Mesenchymal stem cell (in vitro differentiated cells and primary cell): ENCODE measurements at regions not wholly inside any gene's neighbourhood (a gene's known extent, or its start where the extent isn't known, plus 50 kb on each side); places are given as distances from the start of the nearest gene placed in this dataset.

ENCODE experiments used
- DNase-seq: peaks from one replicate; pipeline ENCODE4 v3.0.0-alpha.2; 2013
- H2AFZ ChIP-seq: one replicate; pipeline ENCODE4 v1.6.1; 2013; ENCODE audit warnings: low read depth, mild to moderate bottlenecking, control low read depth, inconsistent platforms, low read length, moderate library complexity
- H2AK5ac ChIP-seq: 2 replicates; pipeline ENCODE4 v1.6.1; 2013; ENCODE audit warnings: low read length, moderate library complexity, mild to moderate bottlenecking, inconsistent platforms; ENCODE audit not compliant: severe bottlenecking
- H2BK120ac ChIP-seq: one replicate; pipeline ENCODE4 v1.6.1; 2013; ENCODE audit warnings: low read depth, mild to moderate bottlenecking, inconsistent platforms, low read length, moderate library complexity
- H2BK12ac ChIP-seq, 2 experiments: one replicate each; pipeline ENCODE4 v1.6.1; 2013; ENCODE audit warnings: inconsistent platforms in 2 of 2, low read length in 2 of 2, mild to moderate bottlenecking in 2 of 2, moderate library complexity in 2 of 2, control low read depth in 1 of 2
- H2BK15ac ChIP-seq: one replicate; pipeline ENCODE4 v1.6.1; 2013; ENCODE audit warnings: mild to moderate bottlenecking, low read depth, inconsistent platforms; ENCODE audit not compliant: poor library complexity, severe bottlenecking
- H2BK5ac ChIP-seq: 2 replicates; pipeline ENCODE4 v1.6.1; 2013; ENCODE audit warnings: low read depth, mild to moderate bottlenecking, low read length, control low read depth, inconsistent platforms; ENCODE audit not compliant: poor library complexity, severe bottlenecking
- H3K14ac ChIP-seq, 2 experiments: one replicate each; pipeline ENCODE4 v1.6.1; 2013; ENCODE audit warnings: inconsistent platforms in 2 of 2, low read length in 2 of 2, control low read depth in 1 of 2, mild to moderate bottlenecking in 1 of 2, moderate library complexity in 1 of 2
- H3K18ac ChIP-seq, 2 experiments: one replicate each; pipeline ENCODE4 v1.6.1; 2013; ENCODE audit warnings: inconsistent platforms in 2 of 2, low read length in 2 of 2, control low read depth in 1 of 2, low read depth in 1 of 2, mild to moderate bottlenecking in 1 of 2
- H3K23ac ChIP-seq, 2 experiments: one replicate each; pipeline ENCODE4 v1.6.1; 2013; ENCODE audit warnings: inconsistent platforms in 2 of 2, low read length in 2 of 2, mild to moderate bottlenecking in 2 of 2, moderate library complexity in 2 of 2, control low read depth in 1 of 2
- H3K27ac ChIP-seq: 2 replicates; pipeline ENCODE4 v1.5.1; 2013; ENCODE audit warnings: mild to moderate bottlenecking, moderate library complexity, low read length, control low read depth, inconsistent platforms; ENCODE audit not compliant: poor library complexity, severe bottlenecking
- H3K27me3 ChIP-seq, 2 experiments: 2 replicates each; pipeline versions ENCODE4 v1.6.1 to v1.7.0; 2013; ENCODE audit warnings: low read length in 2 of 2, mild to moderate bottlenecking in 2 of 2, moderate library complexity in 2 of 2, control low read depth in 1 of 2, inconsistent platforms in 1 of 2; ENCODE audit not compliant: control insufficient read depth in 1 of 2, insufficient read depth in 1 of 2
- H3K36me3 ChIP-seq, 2 experiments: 2 replicates each; pipeline versions ENCODE4 v1.6.1 to v1.7.0; 2013; ENCODE audit warnings: low read length in 2 of 2, control low read depth in 1 of 2, inconsistent platforms in 1 of 2, low read depth in 1 of 2, mild to moderate bottlenecking in 1 of 2; ENCODE audit not compliant: insufficient read depth in 2 of 2, control insufficient read depth in 1 of 2
- H3K4ac ChIP-seq, 2 experiments: one replicate each; pipeline ENCODE4 v1.6.1; 2013; ENCODE audit warnings: inconsistent platforms in 2 of 2, low read length in 2 of 2, mild to moderate bottlenecking in 2 of 2, moderate library complexity in 2 of 2, control low read depth in 1 of 2, low read depth in 1 of 2
- H3K4me1 ChIP-seq: 2 replicates; pipeline ENCODE4 v1.6.1; 2013; ENCODE audit warnings: low read depth, low read length, control low read depth; ENCODE audit not compliant: control insufficient read depth, insufficient read depth
- H3K4me2 ChIP-seq: 2 replicates; pipeline ENCODE4 v1.6.1; 2013; ENCODE audit warnings: low read length, mild to moderate bottlenecking, inconsistent platforms; ENCODE audit not compliant: poor library complexity, severe bottlenecking
- H3K4me3 ChIP-seq, 2 experiments: 2 replicates each; pipeline versions ENCODE4 v1.5.1 to v1.7.0; 2013; ENCODE audit warnings: low read length in 2 of 2, mild to moderate bottlenecking in 2 of 2, control low read depth in 1 of 2, low read depth in 1 of 2; ENCODE audit not compliant: insufficient read depth in 1 of 2
- H3K79me1 ChIP-seq: replicated peaks from 2 replicates; pipeline ENCODE4 v1.6.1; 2013; ENCODE audit warnings: mild to moderate bottlenecking, control low read depth, low read length, inconsistent platforms; ENCODE audit not compliant: poor library complexity, severe bottlenecking
- H3K9ac ChIP-seq: 2 replicates; pipeline ENCODE4 v1.7.0; 2013; ENCODE audit warnings: mild to moderate bottlenecking, low read length, moderate library complexity
- H3K9me3 ChIP-seq: 2 replicates; pipeline ENCODE4 v1.7.0; 2013; ENCODE audit warnings: mild to moderate bottlenecking, low read length; ENCODE audit not compliant: control insufficient read depth
- H4K8ac ChIP-seq: one replicate; pipeline ENCODE4 v1.6.1; 2013; ENCODE audit warnings: inconsistent platforms, mild to moderate bottlenecking, low read length, moderate library complexity
- H4K91ac ChIP-seq: one replicate; pipeline ENCODE4 v1.6.1; 2013; ENCODE audit warnings: mild to moderate bottlenecking, low read length, inconsistent platforms
- WGBS: methylation state at CpG from one replicate; pipeline ENCODE4 v1.1.7; 2013; ENCODE audit warnings: mixed read lengths; 5-methylcytosine and 5-hydroxymethylcytosine counted together

DNA sequence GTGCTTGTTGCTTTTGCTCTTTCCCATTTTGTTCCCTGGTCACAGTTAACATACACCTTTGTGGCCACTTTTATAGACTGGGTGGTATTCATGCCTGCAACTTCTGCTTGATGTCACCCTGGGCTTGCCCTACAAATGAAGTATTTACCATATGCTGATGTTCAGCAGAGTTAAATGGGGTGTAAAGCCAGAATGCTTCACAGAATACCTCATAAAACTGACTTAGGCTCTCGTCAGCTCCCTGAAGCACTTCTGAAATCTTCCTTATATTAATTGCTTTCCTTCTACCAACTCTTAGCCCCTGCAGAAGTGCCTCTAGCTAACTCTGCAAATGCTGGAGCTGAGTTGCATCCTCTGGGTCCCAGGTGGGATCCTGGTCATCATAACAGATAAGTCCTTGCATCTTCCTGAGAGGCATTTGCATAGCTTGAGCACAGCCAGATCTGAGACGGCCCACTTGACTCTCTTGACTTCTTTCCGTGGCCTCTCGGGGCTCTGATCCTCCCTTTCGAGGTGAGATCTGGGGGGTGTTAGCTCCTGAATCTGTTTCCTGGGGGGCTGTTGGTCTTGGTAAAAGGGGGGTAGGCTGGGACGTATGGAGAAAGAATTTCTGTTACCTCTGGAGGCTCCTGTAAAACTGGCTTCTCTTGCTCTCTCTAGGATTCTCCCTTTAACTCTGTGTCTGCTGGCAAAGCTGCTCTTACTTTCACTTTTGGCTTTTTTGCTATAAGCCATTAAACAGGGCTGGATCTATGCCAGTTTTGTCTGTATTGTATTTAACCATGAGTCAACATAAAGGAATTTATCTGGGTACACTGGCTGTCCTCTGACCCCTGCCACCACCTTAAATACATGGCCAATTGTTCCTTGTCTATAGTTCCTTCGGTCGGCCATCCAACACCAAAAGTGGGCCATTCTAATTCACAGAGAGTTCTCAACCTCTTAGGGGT, 223.0 kb upstream of the SYNCRIP start:
- DNase-seq = peak; percentile 65
- Histone ChIP-seq H2AFZ (no peak overlapping the region), H3K27ac (peak overlapping the region; percentile 75), H3K14ac (no peak overlapping the region), H3K4ac (no peak overlapping the region), H3K23ac (no peak overlapping the region), H3K9me3 (no peaks in the 10 kb centered on the region), H3K4me2 (peak overlapping the region; percentile 78), H3K18ac (no peak overlapping the region), H2AK5ac (no peak overlapping the region), H3K36me3 (no peaks in the 10 kb centered on the region), H2BK15ac (no peak overlapping the region), H2BK12ac (no peak overlapping the region), H2BK120ac (no peak overlapping the region), H3K27me3 (no peaks in the 10 kb centered on the region), H3K4me3 (peak overlapping the region in 1 of 2 experiments; percentile 81), H3K9ac (peak overlapping the region; percentile 78), H3K4me1 (peaks cover 11% of the 10 kb centered on the region), H4K91ac (no peak overlapping the region), H3K79me1 (no peaks in the 10 kb centered on the region), H2BK5ac (no peak overlapping the region), H4K8ac (no peak overlapping the region)
- 44% methylated on average over 7 of the region's 8 CpGs for WGBS

DNA sequence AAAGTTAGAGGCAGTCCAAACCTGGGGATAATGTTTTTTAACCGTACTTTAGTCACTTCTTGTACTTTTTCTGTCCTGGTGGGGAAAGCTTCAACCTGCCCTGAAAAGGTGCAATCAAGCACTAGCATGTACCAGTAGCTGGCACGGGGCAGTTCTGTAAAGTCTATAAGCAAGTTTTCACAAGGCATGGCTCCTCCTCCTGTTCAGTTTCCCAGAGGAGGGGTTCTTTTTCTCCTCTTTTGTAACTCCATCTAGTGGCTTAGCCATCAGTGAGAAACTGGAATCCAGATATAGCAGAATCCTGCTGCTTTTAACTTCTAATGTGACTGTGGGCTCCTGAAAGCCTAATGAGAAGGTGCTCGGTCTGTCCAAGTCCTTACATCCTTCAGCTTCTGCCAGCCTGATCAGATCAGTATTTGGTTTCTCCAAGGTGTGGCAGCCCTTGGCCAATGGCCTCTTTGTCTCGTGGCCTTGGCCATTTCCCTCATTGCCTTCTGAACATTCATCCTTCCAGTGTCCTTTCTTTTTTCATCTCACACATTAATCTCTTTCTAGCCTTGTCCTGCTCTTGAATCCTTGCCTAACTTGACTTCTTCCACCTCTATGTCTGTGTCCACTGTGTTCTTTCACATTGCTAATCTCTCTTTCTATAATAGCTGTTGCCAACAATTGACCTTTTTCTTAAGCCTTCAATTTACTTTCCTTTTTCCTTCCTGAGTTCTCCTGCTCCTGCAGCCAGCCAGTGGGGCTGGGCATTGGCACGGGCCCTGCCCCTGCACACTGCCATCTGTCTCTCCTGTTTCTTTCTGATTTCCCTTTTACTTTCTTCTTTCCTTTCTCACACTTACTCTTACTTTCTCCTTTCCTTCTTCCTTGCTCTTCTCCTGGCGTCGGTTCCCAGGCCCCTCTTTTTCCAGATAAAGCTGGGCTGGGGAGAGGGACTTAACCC, 222.0 kb upstream of the SYNCRIP start:
- Histone ChIP-seq H3K14ac (no peak overlapping the region), H3K9me3 (no peaks in the 10 kb centered on the region), H3K4me2 (no peak overlapping the region), H3K4me3 (peak overlapping the region in 1 of 2 experiments; percentile 81), H2BK15ac (no peak overlapping the region), H3K9ac (peak overlapping the region; percentile 78), H4K91ac (no peak overlapping the region), H2AK5ac (no peak overlapping the region), H3K27me3 (no peaks in the 10 kb centered on the region), H3K23ac (no peak overlapping the region), H3K27ac (peak overlapping the region; percentile 32), H2BK120ac (no peak overlapping the region), H2AFZ (no peak overlapping the region), H4K8ac (no peak overlapping the region), H3K36me3 (no peaks in the 10 kb centered on the region), H2BK12ac (no peak overlapping the region), H3K79me1 (no peaks in the 10 kb centered on the region), H3K4ac (no peak overlapping the region), H3K18ac (no peak overlapping the region), H2BK5ac (no peak overlapping the region), H3K4me1 (peaks cover 11% of the 10 kb centered on the region)
- peak; percentile 10 for DNase-seq
- WGBS = 51% methylated on average over 7 of the region's 7 CpGs

DNA sequence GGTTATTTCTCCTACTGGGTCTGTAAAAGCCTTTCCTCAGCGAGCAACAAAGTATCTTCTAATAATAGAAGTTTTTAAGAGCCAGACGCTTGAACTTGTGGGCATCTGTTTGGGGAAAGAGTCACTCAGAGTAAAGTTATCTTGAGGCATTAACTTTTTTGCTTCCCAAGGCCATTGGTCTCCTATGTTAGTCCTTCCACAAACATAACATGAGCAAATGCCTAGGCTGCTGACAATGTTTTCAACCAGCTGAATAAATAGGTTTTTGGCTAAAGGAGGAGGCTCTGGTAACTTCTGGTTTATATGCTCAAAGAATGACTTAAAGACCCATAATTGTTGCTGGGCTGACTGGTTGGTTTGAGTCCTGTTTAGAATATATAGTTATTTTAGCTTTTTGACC, 213.5 kb upstream of the SYNCRIP start:
- Histone ChIP-seq H3K79me1 (no peaks in the 10 kb centered on the region), H3K4me3 (no peak overlapping the region), H2AK5ac (no peak overlapping the region), H2BK15ac (no peak overlapping the region), H3K4me2 (no peak overlapping the region), H3K27ac (no peak overlapping the region), H3K9me3 (no peaks in the 10 kb centered on the region), H3K9ac (no peak overlapping the region), H2BK5ac (no peak overlapping the region), H2BK12ac (no peak overlapping the region), H3K27me3 (no peaks in the 10 kb centered on the region), H3K18ac (no peak overlapping the region), H4K91ac (no peak overlapping the region), H2AFZ (no peak overlapping the region), H4K8ac (no peak overlapping the region), H3K36me3 (no peaks in the 10 kb centered on the region), H3K23ac (no peak overlapping the region), H3K4me1 (no peaks in the 10 kb centered on the region), H3K14ac (no peak overlapping the region), H2BK120ac (no peak overlapping the region), H3K4ac (no peak overlapping the region)
- no peak for DNase-seq
- 67% methylated on average over 2 of the region's 2 CpGs for WGBS
